Left ventricle myocardium inferior (tissue), 1 donor: ENCODE measurements at regions not wholly inside any gene's neighbourhood (a gene's known extent, or its start where the extent isn't known, plus 50 kb on each side); places are given as distances from the start of the nearest gene placed in this dataset.
A peak's percentile ranks its signal among the peaks of the same experiment; 100 is the strongest.

Experiments used
- DNase-seq: peaks from one replicate; pipeline ENCODE4 v3.0.0-alpha.2; 2020
- H3K27ac ChIP-seq: fragments of 200-600 bp; replicated peaks from 2 replicates; pipeline ENCODE4 v1.8.0; 2021
- H3K27me3 ChIP-seq: fragments of 200-600 bp; 2 replicates; pipeline ENCODE4 v1.8.0; 2021; ENCODE audit warnings: low read depth
- H3K36me3 ChIP-seq: fragments of 200-600 bp; 2 replicates; pipeline ENCODE4 v1.8.0; 2021
- H3K4me1 ChIP-seq: fragments of 200-600 bp; 2 replicates; pipeline ENCODE4 v1.8.0; 2021
- H3K4me3 ChIP-seq: fragments of 200-600 bp; 2 replicates; pipeline ENCODE4 v1.8.0; 2021; ENCODE audit warnings: mild to moderate bottlenecking, moderate library complexity
- H3K9me3 ChIP-seq: fragments of 200-600 bp; replicated peaks from 2 replicates; pipeline ENCODE4 v1.8.0; 2021
- CTCF ChIP-seq: fragments of 200-600 bp; IDR thresholded peaks from 2 replicates; pipeline ENCODE4 v1.8.0; 2021; ENCODE audit warnings: antibody characterized with exemption, mild to moderate bottlenecking, borderline replicate concordance
- intact Hi-C: fragments of 100-400 bp; cut with micrococcal nuclease; formaldehyde crosslinking; loops from one replicate; pipeline ENCODE4 v1.11.0; 2022
- donor health status: DM: no; HTN: yes; CAD: no; lungs with severe emphysema.

- Histone ChIP-seq H3K27ac (no peak overlapping the region), H3K4me1 (peaks cover 19% of the 10 kb centered on the region), H3K27me3 (no peaks in the 10 kb centered on the region), H3K36me3 (no peaks in the 10 kb centered on the region), H3K9me3 (no peaks in the 10 kb centered on the region), H3K4me3 (no peak overlapping the region)
- intact Hi-C loops: no loop called here
- DNase-seq: no peak
- TF ChIP-seq CTCF: no peak
Measured at GRCh38 chr5:56291661-56292374, 58.7 kb upstream of the ANKRD55 start.

GRCh38 chr5:56291079-56291643, 58.0 kb upstream of the ANKRD55 start:
- DNase-seq: no peak
- Histone ChIP-seq H3K4me3 (no peak overlapping the region), H3K36me3 (no peaks in the 10 kb centered on the region), H3K9me3 (no peaks in the 10 kb centered on the region), H3K27ac (no peak overlapping the region), H3K27me3 (no peaks in the 10 kb centered on the region), H3K4me1 (peaks cover 19% of the 10 kb centered on the region)
- intact Hi-C loops: no loop called here
- no peak for TF ChIP-seq CTCF

GRCh38 chr5:56290378-56291078, 57.4 kb upstream of the ANKRD55 start:
- no peaks in the 10 kb centered on the region for H3K36me3 ChIP-seq
- H3K4me1 ChIP-seq: peaks cover 19% of the 10 kb centered on the region
- intact Hi-C loops: no loop called here
- no peaks in the 10 kb centered on the region for H3K9me3 ChIP-seq
- no peaks in the 10 kb centered on the region for H3K27me3 ChIP-seq
- DNase-seq: no peak
- H3K4me3 ChIP-seq: no peak overlapping the region
- TF ChIP-seq CTCF: no peak
- no peak overlapping the region for H3K27ac ChIP-seq

GRCh38 chr5:56289602-56289987, 56.5 kb upstream of the ANKRD55 start:
- no peak for TF ChIP-seq CTCF
- Histone ChIP-seq H3K9me3 (no peaks in the 10 kb centered on the region), H3K4me3 (no peak overlapping the region), H3K4me1 (peaks cover 19% of the 10 kb centered on the region), H3K27me3 (no peaks in the 10 kb centered on the region), H3K27ac (peak overlapping the region; percentile 54), H3K36me3 (no peaks in the 10 kb centered on the region)
- no peak for DNase-seq
- intact Hi-C loops: no loop called here

- H3K9me3 ChIP-seq: no peaks in the 10 kb centered on the region
- H3K36me3 ChIP-seq: no peaks in the 10 kb centered on the region
- H3K27me3 ChIP-seq: no peaks in the 10 kb centered on the region
- TF ChIP-seq CTCF: no peak
- intact Hi-C loops: no loop called here
- peak overlapping the region; percentile 54 for H3K27ac ChIP-seq
- peaks cover 19% of the 10 kb centered on the region for H3K4me1 ChIP-seq
- H3K4me3 ChIP-seq: no peak overlapping the region
- no peak for DNase-seq
Measured at GRCh38 chr5:56288873-56289601, 55.9 kb upstream of the ANKRD55 start.
